Loucy (cell line): ENCODE measurements at regions not wholly inside any gene's neighbourhood (a gene's known extent, or its start where the extent isn't known, plus 50 kb on each side); places are given as distances from the start of the nearest gene placed in this dataset.

ENCODE experiments used
- H2AFZ ChIP-seq: fragments of 200-600 bp; sonication (generic); 2 replicates; pipeline ENCODE4 v1.6.0; 2016; ENCODE audit warnings: antibody characterized with exemption, mild to moderate bottlenecking, low read length, moderate library complexity
- H3F3A ChIP-seq: fragments of 200-600 bp; 2 replicates; pipeline ENCODE4 v1.6.0; 2016; ENCODE audit warnings: antibody characterized with exemption, low read depth, mild to moderate bottlenecking
- H3K27me3 ChIP-seq: fragments of 200-600 bp; sonication (generic); 2 replicates; pipeline ENCODE4 v1.6.1; 2014; ENCODE audit warnings: low read length, mild to moderate bottlenecking; ENCODE audit not compliant: insufficient read depth, poor library complexity, severe bottlenecking
- H3K36me3 ChIP-seq: fragments of 200-600 bp; sonication (generic); 2 replicates; pipeline ENCODE4 v1.6.1; 2016; ENCODE audit warnings: low read length; ENCODE audit not compliant: insufficient read depth
- H3K4me1 ChIP-seq: fragments of 200-600 bp; sonication (generic); 2 replicates; pipeline ENCODE4 v1.5.1; 2014; ENCODE audit warnings: low read length, mild to moderate bottlenecking; ENCODE audit not compliant: insufficient read depth, poor library complexity, severe bottlenecking
- H3K4me2 ChIP-seq: fragments of 200-600 bp; sonication (generic); 2 replicates; pipeline ENCODE4 v1.6.0; 2014; ENCODE audit warnings: antibody characterized with exemption, low read length, low read depth, mild to moderate bottlenecking; ENCODE audit not compliant: poor library complexity, severe bottlenecking
- H3K4me3 ChIP-seq: fragments of 200-600 bp; sonication (generic); 2 replicates; pipeline ENCODE4 v1.5.1; 2014; ENCODE audit warnings: low read length, mild to moderate bottlenecking, mixed read lengths; ENCODE audit not compliant: poor library complexity, severe bottlenecking
- H3K79me2 ChIP-seq: fragments of 200-600 bp; sonication (generic); 2 replicates; pipeline ENCODE4 v1.6.1; 2014; ENCODE audit warnings: low read length; ENCODE audit not compliant: insufficient read depth
- H3K9ac ChIP-seq: fragments of 200-600 bp; sonication (generic); 2 replicates; pipeline ENCODE4 v1.6.0; 2014; ENCODE audit warnings: mild to moderate bottlenecking, low read depth, low read length, moderate library complexity; ENCODE audit not compliant: poor library complexity, severe bottlenecking
- H3K9me2 ChIP-seq: fragments of 200-600 bp; sonication (generic); replicated peaks from 2 replicates; pipeline ENCODE4 v1.6.1; 2016; ENCODE audit warnings: low read depth, low read length, mixed read lengths
- H3K9me3 ChIP-seq: fragments of 200-600 bp; sonication (generic); 2 replicates; pipeline ENCODE4 v1.6.1; 2014; ENCODE audit warnings: mild to moderate bottlenecking, antibody characterized with exemption, low read length, low read depth; ENCODE audit not compliant: insufficient read depth
- H4K20me1 ChIP-seq: fragments of 200-600 bp; sonication (generic); 2 replicates; pipeline ENCODE4 v1.6.0; 2014; ENCODE audit warnings: antibody characterized with exemption, low read length, mild to moderate bottlenecking; ENCODE audit not compliant: insufficient read depth, poor library complexity, severe bottlenecking
- CTCF ChIP-seq: fragments of 200-600 bp; sonication (generic); conservative IDR thresholded peaks from 2 replicates; pipeline ENCODE4 v1.5.1; 2014; ENCODE audit warnings: mild to moderate bottlenecking, antibody characterized with exemption, low read length
- EZH2phosphoT487 ChIP-seq: fragments of 200-600 bp; IDR thresholded peaks from 2 replicates; pipeline ENCODE4 v1.6.1; 2018; ENCODE audit warnings: antibody characterized with exemption, mild to moderate bottlenecking, moderate library complexity, borderline replicate concordance

DNA sequence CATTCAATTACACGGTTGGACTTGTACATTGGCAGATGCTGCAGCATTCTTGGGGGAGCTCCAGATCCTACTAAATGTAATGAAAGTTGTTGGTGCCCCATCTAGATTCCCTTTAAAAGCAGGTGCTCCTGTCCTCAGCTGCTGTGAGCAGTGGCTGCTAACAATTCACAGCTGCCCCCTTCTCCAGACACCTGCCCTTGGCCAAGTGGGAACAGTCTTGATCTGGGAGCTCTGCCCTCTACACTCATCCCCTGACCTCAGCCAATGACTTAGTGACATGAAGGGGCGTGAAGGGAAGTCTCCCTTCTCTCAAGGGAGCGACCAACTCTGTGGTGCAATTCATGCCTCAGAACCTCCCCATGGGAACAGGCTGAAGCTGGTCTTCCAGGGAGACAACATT lies 125.7 kb downstream of the EIF4E start:
- H4K20me1 ChIP-seq = no peaks in the 10 kb centered on the region
- H3F3A ChIP-seq = no peaks in the 10 kb centered on the region
- no peak overlapping the region for H3K4me3 ChIP-seq
- no peak overlapping the region for H3K9ac ChIP-seq
- no peaks in the 10 kb centered on the region for H3K9me3 ChIP-seq
- no peak overlapping the region for H3K4me2 ChIP-seq
- H3K4me1 ChIP-seq = no peaks in the 10 kb centered on the region
- H3K9me2 ChIP-seq = no peaks in the 10 kb centered on the region
- TF ChIP-seq CTCF (no peak), EZH2phosphoT487 (no peak)
- H3K27me3 ChIP-seq = no peaks in the 10 kb centered on the region
- no peaks in the 10 kb centered on the region for H3K36me3 ChIP-seq
- H2AFZ ChIP-seq = no peak overlapping the region
- no peaks in the 10 kb centered on the region for H3K79me2 ChIP-seq

- Histone ChIP-seq H3K4me2 (no peak overlapping the region), H3K9ac (no peak overlapping the region), H3K27me3 (no peaks in the 10 kb centered on the region), H3K36me3 (no peaks in the 10 kb centered on the region), H3K79me2 (no peaks in the 10 kb centered on the region), H3F3A (no peaks in the 10 kb centered on the region), H3K9me2 (no peaks in the 10 kb centered on the region), H2AFZ (no peak overlapping the region), H4K20me1 (no peaks in the 10 kb centered on the region), H3K4me1 (no peaks in the 10 kb centered on the region), H3K9me3 (no peaks in the 10 kb centered on the region), H3K4me3 (no peak overlapping the region)
- TF ChIP-seq CTCF (no peak), EZH2phosphoT487 (no peak)
These were observed 126.1 kb downstream of the EIF4E start for GRCh38 chr4:98802770-98803198.

- Histone ChIP-seq H4K20me1 (no peaks in the 10 kb centered on the region), H2AFZ (no peak overlapping the region), H3K9me2 (no peaks in the 10 kb centered on the region), H3K27me3 (no peaks in the 10 kb centered on the region), H3K4me1 (no peaks in the 10 kb centered on the region), H3K4me2 (no peak overlapping the region), H3F3A (no peaks in the 10 kb centered on the region), H3K36me3 (no peaks in the 10 kb centered on the region), H3K4me3 (no peak overlapping the region), H3K79me2 (no peaks in the 10 kb centered on the region), H3K9ac (no peak overlapping the region), H3K9me3 (no peaks in the 10 kb centered on the region)
- TF ChIP-seq CTCF (no peak), EZH2phosphoT487 (no peak)
These were observed 127.6 kb downstream of the EIF4E start for GRCh38 chr4:98801259-98801725.
